Fibroblast of peridontal ligament (primary cell): ENCODE measurements at regions not wholly inside any gene's neighbourhood (a gene's known extent, or its start where the extent isn't known, plus 50 kb on each side); places are given as distances from the start of the nearest gene placed in this dataset.
"Not testable (repeated sequence)": the region's sequence is repeated elsewhere in the genome, so short reads cannot be mapped to it uniquely, and the experiment has no call there.

Experiments
- DNase-seq: peaks from one replicate; pipeline ENCODE4 v3.0.0-alpha.2; 2010; ENCODE audit errors: extremely low read depth

DNA sequence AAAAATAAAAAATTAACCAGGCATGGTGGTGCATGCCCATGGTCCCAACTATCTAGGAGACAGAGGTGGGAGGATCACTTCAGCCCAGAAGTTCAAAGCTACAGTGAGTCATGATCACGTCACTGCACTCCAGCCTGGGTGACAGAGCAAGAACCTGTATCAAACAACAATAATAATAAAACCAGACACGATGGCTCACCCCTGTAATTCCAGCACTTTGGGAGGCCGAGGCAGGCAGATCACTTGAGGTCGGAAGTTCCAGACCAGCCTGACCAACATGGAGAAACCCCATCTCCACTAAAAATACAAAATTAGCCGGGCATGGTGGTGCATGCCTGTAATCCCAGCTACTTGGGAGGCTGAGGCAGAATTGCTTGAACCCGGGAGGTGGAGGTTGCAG, 159.4 kb downstream of the SKIDA1 start:
- DNase-seq = peak; percentile 21

DNA sequence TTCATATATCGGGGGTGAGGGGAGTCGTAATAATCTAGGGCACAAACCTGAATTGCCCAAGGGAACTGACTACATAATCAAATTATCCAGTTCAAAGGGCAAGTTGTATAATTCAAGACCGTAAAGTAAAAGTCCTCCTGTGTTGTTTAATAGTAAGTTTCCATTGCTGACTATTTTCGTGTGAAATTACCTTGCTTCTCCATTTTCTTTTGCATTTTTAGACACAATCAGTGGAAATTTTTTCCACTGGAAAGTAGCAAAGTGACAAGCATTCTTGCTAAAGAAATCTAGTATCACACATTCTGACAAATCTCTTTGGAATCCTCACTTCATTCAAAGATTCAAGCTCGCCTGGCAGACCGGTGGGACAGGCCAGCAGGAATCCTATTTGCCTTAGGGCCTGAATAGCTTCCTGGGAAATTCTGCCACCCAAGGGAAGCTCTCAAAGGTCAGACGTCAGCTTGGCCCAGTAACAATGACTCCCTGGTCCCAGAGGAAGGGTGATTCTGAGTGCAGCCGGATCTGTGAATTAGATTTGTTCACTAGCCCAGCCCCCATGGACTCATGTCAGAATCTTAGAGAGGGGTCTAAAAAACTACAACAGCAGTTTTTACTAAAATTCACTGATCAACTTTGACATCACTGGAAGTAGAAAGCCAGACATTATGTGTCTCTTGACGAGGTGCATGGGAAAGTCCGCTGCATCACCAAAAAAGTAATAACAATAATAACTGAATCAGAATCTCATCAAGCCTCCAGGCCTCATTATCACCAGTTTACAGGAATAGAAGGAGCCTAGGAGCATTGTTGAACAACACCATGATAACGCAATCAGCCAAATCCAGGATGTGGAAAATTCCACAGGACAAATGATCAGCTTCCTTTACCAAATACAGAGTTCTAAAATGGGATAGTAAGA, 161.0 kb downstream of the SKIDA1 start:
- peak; percentile 69 for DNase-seq

DNA sequence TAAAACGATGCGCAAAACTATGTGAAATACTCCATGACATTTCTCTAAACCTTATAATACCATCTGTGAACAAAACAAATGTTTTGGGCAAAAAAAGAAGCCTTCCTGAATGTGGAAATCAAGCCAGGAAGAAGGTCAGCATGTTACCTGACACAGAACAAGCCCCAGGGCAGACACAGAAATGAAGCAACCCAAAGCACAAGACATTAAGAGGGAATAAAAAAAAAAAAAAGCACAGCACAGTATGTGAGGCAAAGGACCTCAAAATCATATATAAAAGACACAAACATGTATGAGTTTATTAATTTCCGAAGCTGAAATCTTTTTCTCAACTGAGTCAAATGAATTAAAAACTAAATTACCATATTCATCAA, 161.8 kb downstream of the SKIDA1 start:
- DNase-seq = no peak

DNA sequence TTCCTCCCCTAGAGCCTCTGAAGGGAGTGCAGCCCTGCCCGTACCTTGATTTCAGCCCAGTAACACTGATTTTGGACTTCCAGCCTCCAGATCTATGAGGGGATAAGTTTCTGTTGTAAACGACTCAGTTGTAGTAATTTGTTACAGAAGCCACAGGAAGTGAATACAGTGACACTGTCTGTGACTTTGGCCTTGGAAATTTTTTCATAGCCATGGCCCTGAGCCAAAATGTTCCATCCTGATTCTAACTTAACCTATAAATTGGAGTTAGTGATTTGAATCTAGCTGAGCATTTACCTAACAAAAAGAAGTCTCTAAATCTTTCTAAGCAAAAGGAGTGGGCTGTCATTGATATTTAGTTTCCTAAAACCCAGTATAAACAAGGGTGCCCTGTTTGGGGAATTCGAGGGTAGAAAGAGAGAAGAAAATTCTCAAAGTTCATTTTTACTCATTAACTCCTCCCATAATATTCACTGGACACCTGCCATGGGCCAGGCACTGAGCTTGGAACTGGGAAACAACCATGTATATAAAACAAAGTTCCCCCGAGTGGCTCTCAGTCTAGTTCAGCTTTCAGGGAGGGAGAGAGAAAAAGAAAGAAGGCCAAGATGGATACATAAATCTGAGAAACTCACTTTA, 162.3 kb downstream of the SKIDA1 start:
- DNase-seq = no peak

DNA sequence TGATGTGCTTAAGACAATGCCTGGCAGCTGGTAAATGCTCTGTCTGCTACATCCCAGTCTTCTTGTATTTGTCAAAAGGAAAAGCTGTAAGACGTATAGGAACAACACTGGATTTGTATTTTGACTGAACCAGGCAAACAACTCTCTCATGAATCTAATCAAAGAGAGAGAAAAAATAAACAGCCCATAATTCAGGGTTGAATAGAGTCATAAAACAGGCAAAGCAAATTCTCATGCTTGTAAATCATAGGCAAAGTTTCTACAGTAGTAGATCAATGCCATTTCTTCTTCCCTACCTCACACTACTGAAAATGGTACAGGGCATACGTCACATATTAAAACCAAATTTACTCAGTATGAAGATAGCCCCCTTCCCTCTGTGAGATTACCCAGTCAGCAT, 166.3 kb downstream of the SKIDA1 start:
- no peak for DNase-seq

DNA sequence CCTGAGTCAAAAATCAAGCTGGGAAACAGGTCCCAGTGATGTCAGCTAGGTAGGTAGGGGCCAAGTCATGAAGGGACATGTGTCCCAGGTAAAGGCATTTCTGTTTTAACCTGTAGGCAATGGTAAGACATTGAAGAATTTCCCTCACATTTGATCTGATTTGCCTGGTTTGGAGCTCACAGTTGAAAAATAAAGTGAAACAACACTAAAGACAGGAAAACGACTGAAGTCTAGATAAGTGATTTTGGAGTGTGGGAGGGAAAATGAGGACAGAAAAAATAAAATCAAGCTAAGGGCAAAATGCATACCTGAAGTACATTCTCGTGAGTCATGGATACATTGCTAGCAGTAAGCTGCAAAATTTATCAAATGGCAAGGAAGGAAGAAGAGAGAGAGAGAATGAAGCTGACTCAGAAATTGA, 169.9 kb downstream of the SKIDA1 start:
- DNase-seq = no peak

DNA sequence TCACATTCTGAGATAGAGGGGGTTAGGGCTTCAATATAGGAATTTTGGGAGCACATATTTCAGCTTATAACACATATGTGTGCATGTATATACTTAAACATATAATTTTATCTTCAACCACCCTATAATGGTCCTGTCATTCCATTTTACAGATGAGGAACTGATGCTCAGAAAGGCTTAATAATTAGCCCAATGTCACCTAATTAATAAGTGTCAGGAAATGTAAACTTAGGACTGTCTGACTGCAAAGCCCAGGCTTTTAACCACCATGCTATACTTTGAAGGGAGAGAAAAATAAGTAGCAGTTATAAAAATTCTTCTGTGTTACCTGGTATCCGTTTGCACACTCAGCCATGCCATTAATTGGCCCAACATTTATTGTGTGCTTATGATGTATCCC, 172.6 kb downstream of the SKIDA1 start:
- DNase-seq = no peak

DNA sequence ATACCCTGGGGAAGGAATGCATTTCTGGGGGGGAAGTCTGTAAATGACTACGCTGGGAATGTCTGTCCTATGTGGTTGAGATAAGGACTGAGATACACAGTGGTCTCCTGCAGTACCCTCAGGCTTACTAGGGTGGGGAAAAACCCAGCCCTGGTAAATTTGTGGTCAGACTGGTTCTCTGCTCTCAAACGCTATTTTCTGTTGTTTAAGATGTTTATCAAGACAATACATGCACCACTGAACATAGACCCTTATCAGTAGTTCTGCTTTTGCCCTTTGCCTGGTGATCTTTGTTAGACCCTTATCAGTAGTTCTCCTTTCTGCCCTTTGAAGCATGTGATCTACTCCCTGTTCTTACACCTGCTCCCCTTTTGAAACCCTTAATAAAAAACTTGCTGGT, 173.9 kb downstream of the SKIDA1 start:
- not testable (repeated sequence) for DNase-seq

DNA sequence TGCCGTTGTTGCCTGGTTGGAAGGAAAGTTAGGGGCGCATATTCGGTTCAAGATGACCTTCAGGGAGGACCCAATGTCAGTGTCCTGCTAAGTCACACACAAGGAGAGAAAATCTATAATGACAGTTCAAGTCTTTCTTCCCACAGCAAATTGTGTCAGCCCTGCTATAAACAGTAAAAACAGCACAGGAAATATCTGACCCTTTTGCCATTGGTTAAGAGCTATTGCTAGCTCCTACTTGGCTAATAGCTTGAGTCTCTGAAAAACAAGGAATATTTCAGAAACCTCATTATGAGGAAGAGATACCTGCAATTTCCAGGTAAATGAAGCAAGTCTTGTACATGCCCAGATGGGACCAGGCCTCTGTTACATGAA, 175.6 kb downstream of the SKIDA1 start:
- DNase-seq = no peak

DNA sequence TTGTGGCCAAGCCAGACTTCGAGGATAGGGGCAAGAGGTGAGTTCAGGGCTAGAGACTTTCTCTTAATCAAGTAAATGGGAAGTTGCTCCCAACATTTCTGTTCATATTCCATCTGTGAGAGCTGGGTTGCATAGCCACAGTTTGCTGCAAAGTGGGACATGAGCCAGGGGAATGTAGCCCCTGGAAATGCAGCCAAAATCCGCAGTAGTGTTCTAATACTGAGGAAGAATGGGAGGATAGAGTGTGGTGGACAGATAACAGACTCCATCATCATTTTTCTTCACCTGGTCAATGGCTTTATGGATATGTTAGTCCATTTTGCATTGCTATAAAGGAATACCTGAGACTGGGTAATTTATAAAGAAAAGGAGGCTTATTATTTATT, 177.7 kb downstream of the SKIDA1 start:
- DNase-seq = no peak

DNA sequence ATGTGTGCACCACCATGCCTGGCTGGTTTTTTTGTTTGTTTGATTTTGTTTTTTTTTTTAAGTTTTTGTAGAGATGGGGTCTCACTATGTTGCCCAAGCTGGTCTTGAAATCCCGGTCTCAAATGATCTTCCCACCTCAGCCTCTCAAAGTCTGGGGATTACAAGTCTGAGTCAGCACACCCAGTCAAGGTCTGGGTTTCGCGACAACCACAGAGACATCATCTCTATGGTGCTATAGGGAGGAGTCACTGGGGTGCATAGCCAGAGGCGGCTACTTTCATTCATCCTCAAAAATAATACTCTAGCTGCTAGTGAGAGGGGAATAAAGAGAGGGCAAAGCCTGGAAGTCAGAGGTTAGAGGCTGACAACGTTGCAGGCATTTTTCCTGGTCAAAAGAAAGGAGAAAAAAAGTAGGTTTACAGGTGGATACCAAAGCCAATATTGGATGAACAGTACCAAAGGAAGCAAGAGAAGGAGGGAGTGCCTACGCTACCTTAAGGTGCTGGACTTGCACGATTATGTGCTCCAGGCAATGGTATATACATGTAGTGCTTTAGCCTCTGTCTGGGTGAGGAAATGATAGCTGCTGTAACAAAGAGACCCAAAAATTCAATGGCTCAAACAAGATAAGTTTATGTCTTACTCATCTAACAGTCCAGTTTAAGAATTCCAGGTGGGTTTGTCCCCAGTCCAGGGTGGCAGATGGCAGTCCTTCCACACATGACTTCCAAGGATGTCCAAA, 178.3 kb downstream of the SKIDA1 start:
- DNase-seq = no peak

DNA sequence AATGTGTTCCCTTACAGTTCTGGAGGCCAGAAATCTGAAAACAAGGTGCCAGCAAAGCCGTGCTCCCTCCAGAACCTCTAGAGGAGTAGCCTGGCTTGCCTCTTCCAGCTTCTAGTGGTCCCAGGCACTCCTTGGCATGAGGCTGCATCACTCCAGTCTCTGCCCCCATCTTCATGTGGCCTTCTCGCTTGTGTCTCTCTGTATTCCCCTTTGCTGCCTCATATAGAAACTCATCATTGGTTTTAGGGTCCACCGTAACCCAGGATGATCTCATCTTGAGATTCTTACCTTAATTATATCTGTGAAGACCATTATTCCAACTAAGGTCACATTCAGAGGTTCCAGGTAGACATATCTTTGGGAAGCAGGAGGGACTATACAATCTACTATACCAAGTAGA, 182.4 kb downstream of the SKIDA1 start:
- DNase-seq = no peak

DNA sequence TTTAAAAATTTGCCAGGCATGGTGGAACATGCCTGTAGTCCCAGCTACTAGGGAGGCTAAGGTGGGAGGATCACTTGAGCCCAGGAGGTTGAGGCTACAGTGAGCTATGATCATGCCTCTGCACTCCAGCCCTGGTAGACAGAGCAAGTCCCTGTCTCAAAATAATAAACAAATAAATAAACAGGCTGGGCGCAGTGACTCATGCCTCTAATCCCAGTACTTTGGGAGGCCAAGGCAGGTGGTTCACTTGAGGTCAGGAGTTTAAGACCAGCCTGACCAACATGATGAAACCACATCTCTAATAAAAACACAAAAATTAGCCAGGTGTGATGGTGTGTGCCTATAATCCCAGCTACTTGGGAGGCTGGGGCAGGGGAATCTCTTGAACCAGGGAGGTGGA, 183.0 kb downstream of the SKIDA1 start:
- DNase-seq = not testable (repeated sequence)

DNA sequence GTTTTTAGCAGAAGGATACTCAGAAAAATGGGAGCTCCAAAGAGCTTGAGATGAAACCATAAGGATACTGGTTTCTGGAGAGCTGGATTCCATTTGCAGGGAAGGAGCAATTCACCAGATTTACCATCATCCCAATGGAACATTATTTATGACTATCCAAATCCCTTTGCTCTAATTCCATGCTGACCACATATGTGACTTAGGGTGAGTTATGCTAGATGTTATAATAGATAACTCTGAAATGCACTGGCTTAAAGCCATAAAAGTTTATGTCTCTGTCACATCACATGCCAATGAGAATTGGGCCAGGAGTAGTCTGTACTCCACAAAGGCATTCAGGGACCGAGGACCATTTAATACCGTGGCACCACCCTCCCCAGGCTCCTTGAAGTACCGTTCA, 185.2 kb downstream of the SKIDA1 start:
- no peak for DNase-seq

DNA sequence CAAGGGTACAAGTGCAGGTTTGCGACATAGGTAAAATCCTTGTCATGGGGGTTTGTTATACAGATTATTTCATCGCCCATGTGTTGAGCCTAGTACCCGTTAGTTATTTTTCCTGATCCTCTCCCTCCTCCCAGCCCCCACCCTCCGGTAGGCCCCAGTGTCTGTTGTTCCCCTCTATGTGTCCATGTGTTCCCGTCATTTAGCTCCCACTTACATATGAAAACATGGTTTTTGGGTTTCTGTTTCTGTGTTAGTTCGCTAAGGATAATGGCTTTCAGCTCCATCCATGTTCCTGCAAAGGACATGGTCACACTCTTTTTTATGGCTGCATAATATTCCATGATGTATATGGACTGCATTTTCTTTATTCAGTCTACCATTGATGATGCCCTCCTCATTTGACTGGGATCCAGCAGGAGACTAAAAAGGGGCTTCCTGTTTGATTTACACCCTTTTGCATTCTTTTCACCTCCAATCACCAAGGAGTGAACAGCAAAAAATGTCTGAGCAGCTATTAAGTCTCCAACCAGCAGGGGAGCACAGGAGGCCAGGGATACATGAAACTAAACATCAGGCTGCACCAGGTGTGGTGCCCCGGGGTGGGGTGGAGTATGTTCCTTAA, 188.2 kb downstream of the SKIDA1 start:
- no peak for DNase-seq

DNA sequence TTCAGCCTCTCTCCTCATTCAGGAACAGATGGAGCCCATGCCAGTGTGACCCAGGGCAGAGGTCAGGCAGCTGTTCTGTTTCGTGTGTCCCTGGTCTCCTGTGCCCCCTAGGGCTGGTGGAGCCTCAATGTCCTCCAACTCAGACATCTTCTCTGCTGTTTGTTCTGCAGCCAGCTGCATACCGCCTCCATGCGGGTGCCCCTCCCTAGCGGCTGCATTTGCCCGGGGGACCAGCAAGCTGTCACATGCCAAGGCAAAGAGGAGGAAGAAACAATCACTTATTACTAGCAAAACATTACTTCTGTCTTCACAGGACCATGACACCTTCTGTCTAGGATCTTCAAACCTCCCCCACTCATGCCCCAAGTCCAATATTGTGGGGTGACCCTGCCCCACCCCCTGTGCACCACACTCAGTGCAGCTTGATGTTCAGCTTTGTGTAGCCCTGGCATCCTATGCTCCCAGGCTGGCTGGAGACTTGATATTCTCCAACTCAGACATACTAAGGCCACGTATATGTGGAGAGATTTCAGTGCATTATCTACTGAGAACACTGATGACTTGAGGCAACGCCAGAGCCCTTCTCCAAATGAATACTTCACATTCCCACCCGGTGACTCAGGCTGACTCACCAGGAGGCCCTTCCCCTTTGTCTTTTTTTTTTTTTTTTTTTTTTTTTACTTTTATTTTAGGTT, 188.9 kb downstream of the SKIDA1 start:
- DNase-seq = peak; percentile 91

DNA sequence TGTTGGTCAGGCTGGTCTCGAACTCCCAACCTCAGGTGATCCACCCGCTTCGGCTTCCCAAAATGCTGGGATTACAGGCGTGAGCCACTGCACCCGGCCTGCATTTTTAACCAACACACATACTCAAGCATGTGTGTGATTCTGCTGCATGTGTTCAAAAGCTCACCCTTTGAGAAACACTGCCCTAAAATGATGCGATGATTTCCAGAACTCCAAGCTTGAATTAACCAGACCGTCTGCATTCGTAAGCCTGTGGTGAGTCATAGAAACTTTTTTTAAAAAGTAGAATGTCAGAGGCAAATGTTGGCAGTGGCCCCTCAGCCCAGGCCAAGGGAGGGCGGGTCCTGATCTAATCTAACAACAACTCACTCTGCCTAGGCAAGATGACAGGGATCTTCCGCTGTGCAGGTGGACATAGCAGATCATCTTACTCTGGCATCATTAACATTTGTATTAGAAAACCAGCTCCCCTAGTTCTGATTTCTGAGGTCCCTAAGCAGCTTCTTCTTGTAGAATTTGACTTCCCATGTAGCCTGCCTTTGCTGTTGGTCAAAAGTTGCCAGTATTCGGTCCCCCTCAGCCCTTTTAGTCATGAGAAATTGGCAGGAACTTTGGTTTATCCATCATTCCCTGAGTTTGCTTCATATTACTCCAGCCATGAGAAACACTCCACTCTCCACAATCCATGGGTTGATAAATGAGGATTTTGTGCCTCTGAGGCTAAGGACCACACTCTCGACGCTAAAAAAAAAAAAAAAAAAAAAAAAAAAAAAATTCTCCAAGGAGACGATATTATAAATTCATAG, 190.4 kb downstream of the SKIDA1 start:
- peak; percentile 94 for DNase-seq

DNA sequence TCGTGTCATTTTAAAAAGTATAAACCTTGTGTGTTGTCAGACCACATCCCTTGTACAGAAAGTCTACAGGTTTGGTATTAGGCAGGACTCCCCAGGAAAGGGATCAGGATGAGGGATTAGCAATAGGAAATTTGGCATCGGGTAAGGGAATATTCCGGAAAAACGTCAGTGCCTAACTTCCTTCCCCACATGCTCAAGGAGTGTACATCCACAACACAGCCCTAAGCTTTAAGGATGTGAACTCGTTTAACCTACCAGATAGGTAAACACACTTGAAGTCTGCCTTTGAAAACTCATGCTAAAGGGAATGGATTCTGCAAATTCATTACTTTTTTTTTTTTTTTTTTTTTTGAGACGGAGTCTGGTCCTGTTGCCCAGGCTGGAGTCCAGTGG, 194.9 kb downstream of the SKIDA1 start:
- DNase-seq = no peak

DNA sequence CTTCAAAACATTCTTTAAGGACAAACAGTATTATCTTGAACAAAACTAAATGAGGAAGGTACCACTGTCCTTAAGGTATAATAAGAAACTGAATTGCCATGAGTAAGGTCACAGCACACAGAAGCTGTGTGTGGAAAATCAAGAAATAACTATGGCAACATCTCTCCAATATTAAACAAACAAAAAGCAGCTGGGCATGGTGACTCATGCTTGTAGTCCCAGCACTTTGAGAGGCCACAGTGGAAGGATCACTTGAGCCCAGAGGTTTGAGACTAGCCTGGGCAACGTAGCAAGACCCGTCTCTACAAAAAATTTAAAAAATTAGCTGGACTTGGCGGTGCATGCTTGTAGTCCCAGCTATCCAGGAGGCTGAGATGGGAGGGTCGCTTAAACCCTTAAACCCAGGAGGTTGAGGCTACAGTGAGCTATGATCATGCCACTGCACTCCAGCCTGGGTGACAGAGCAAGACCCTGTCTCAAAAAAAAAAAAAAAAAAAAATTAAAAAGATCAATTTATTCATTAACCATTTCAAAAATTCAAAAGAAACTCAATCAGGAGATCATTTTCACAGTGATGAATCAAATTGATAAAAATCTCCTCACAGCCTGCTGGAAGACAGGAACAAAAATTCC, 195.4 kb downstream of the SKIDA1 start:
- peak; percentile 93 for DNase-seq

DNA sequence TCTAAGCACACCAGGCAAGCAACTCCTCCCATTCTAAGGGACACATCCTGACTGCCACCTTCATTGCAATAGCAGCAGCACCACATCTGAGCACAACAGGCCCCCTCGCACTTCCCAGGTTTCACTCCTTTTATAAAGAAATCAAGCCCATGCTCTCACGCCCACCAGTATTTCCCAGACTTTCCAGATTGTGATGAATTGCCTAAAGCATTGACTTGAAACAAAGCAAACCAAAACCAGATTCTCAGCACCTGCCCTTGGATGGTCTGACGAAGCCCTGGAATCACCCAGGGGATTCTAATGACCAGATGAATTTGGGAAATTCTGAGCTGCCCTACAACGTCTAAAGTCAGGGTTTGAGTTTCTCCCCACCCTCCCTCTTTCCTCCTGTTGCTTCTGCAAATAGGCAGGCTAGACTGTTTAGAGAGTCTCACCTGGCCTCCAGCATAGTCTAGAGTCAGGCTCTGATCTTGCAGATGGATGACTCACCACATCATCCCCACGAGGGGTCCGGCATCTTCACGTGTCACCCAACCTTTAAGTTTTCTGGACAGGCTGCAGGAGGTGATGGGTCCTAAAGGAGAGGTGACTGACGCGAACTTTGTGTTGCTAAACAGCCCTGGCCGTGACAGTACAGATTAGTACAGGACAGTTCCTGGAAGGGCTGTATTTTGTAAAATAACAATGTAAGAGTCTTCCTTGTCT, 198.0 kb downstream of the SKIDA1 start:
- DNase-seq = no peak
